Body of pancreas (tissue), 4 donors: ENCODE measurements at regions not wholly inside any gene's neighbourhood (a gene's known extent, or its start where the extent isn't known, plus 50 kb on each side); places are given as distances from the start of the nearest gene placed in this dataset.

Experiments
- POLR2A ChIP-seq, 3 donors: fragments of 450-650 bp; IDR thresholded peaks; one replicate each; pipeline ENCODE4 v1.6.1; 2016; ENCODE audit warnings: antibody characterized with exemption in 3 of 3, mild to moderate bottlenecking in 2 of 3
- TF ChIP-seq, protein P1 (sequence below), 7 experiments: fragments of 450-650 bp in 4 of 7; fragments of 200-600 bp in 3 of 7; sonication (generic) in 3 of 7; IDR thresholded peaks; one replicate each; pipeline ENCODE4 v1.5.1; 2016 to 2019; ENCODE audit warnings: antibody characterized with exemption in 7 of 7

DNA sequence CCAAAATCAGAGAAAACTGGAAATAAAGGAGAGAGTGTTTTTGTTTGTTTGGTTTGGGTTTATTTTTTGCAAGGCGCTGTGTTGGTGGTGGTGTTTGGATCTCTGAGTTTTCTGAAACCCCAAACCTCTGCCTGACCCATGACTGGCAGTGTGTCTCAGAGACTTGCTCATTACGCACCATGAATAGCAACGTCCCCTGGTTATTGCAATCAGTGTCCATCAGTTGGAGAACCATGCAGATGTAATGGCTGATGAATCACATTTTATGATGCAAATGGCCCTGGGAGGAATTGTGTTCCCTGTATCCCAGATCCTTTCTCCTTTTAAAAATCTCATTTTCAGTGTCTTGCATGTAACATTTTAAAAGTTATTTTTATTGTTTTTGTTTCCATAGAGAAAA lies 362.8 kb downstream of the PMP22 start:
- TF ChIP-seq, protein P1, sequence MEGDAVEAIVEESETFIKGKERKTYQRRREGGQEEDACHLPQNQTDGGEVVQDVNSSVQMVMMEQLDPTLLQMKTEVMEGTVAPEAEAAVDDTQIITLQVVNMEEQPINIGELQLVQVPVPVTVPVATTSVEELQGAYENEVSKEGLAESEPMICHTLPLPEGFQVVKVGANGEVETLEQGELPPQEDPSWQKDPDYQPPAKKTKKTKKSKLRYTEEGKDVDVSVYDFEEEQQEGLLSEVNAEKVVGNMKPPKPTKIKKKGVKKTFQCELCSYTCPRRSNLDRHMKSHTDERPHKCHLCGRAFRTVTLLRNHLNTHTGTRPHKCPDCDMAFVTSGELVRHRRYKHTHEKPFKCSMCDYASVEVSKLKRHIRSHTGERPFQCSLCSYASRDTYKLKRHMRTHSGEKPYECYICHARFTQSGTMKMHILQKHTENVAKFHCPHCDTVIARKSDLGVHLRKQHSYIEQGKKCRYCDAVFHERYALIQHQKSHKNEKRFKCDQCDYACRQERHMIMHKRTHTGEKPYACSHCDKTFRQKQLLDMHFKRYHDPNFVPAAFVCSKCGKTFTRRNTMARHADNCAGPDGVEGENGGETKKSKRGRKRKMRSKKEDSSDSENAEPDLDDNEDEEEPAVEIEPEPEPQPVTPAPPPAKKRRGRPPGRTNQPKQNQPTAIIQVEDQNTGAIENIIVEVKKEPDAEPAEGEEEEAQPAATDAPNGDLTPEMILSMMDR (IDR thresholded peaks at IDR 0.05), result no peak
- TF ChIP-seq POLR2A (IDR thresholded peaks at IDR 0.05), result no peak
